ENCODE measurements at regions not wholly inside any gene's neighbourhood (a gene's known extent, or its start where the extent isn't known, plus 50 kb on each side); places are given as distances from the start of the nearest gene placed in this dataset.

DNA sequence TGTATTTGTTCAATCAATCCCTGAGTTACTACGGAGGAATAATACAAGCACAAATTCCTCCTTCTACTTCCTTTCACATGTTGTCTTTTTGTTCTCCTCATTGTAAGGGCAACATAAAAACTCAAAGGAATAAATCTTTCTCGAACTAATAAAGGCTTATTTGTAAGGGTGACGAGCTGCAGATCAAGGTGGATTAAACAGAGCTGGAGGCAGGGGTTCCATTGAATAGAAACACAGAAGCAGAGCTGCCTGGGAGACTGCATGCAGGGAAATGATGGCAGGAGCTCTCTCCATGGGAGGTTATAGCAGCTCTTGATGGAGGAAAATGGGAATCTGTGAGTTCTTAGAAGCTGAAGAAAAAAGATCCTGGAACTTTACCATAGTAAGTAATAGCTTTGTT is 160.2 kb downstream of the CYYR1 start:
- no peaks in the 10 kb centered on the region for H3K36me3 ChIP-seq (ENCODE audit: low read depth)
- in situ Hi-C loops (cut with MboI), result no loop called here
- no peak for DNase-seq
- H3K27me3 ChIP-seq (replicated peaks; ENCODE audit: insufficient read depth), result no peaks in the 10 kb centered on the region
- no peaks in the 10 kb centered on the region for H4K20me1 ChIP-seq (ENCODE audit: insufficient read depth)
- no peaks in the 10 kb centered on the region for H3K79me2 ChIP-seq (ENCODE audit: insufficient read depth)
- H3K4me1 ChIP-seq (ENCODE audit: insufficient read depth), result peaks cover 7% of the 10 kb centered on the region; the same call in 1 of the 2 replicates
- no peak overlapping the region for H3K4me2 ChIP-seq (ENCODE audit: unreplicated experiment)
- H3K9ac ChIP-seq, result no peak overlapping the region
- TF ChIP-seq EZH2 (IDR thresholded peaks at IDR 0.05; ENCODE audit: insufficient read depth, poor library complexity, severe bottlenecking) (no peak), EZH2phosphoT487 (IDR thresholded peaks at IDR 0.05; ENCODE audit: insufficient read depth, low read depth) (no peak)
- WGBS, 2 experiments (ENCODE audit: low coverage in 1 of 2, low lambda C conversion rate in 2 of 2, missing lambda C conversion rate in 2 of 2), result 68 to 71% methylated on average over 3 of the region's 3 CpGs
- no peak overlapping the region for H3K4me3 ChIP-seq
- no peaks in the 10 kb centered on the region for H3K9me2 ChIP-seq (ENCODE audit: insufficient read depth)
- no peaks in the 10 kb centered on the region for H3K9me3 ChIP-seq (ENCODE audit: low read depth)
- H3K27ac ChIP-seq, result no peak overlapping the region
- H2AFZ ChIP-seq, result no peak overlapping the region
- no peaks in the 10 kb centered on the region for H3F3A ChIP-seq (ENCODE audit: insufficient read depth)

DNA sequence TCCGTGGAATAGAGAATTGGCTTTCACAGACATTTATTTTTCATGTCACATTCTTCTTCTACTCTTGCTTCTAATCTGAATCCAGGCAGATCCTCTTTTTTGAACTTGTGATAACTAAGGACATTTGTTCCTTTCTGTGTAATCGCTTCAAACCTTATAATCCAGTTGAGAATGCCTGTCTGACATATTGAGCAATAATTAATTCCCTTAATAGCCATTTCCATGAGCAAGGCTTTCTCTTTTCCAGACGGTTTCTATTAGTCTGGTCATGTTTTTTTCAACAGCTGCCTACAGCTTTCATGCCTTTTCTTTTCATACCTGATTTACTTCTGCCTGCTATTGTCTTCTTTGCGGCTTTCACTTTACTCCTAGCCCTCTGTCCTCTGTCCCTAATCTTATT is 163.4 kb downstream of the CYYR1 start:
- TF ChIP-seq EZH2phosphoT487 (IDR thresholded peaks at IDR 0.05; ENCODE audit: insufficient read depth, low read depth) (no peak), EZH2 (IDR thresholded peaks at IDR 0.05; ENCODE audit: insufficient read depth, poor library complexity, severe bottlenecking) (no peak)
- H3K27me3 ChIP-seq (replicated peaks; ENCODE audit: insufficient read depth), result no peaks in the 10 kb centered on the region
- DNase-seq, result peak; percentile 29
- no peaks in the 10 kb centered on the region for H4K20me1 ChIP-seq (ENCODE audit: insufficient read depth)
- no peaks in the 10 kb centered on the region for H3K9me2 ChIP-seq (ENCODE audit: insufficient read depth)
- peak overlapping the region; percentile 61 for H2AFZ ChIP-seq
- H3K36me3 ChIP-seq (ENCODE audit: low read depth), result no peaks in the 10 kb centered on the region
- no peaks in the 10 kb centered on the region for H3K9me3 ChIP-seq (ENCODE audit: low read depth)
- 20 to 22% methylated on average over 4 of the region's 4 CpGs for WGBS, 2 experiments (ENCODE audit: low coverage in 1 of 2, low lambda C conversion rate in 2 of 2, missing lambda C conversion rate in 2 of 2)
- in situ Hi-C loops (cut with MboI), result no loop called here
- no peak overlapping the region for H3K9ac ChIP-seq
- H3K4me1 ChIP-seq (ENCODE audit: insufficient read depth), result peaks cover 25% of the 10 kb centered on the region
- H3F3A ChIP-seq (ENCODE audit: insufficient read depth), result peaks cover 11% of the 10 kb centered on the region; the same call in 1 of the 2 replicates
- H3K4me2 ChIP-seq (ENCODE audit: unreplicated experiment), result peak overlapping the region; percentile 53
- H3K79me2 ChIP-seq (ENCODE audit: insufficient read depth), result no peaks in the 10 kb centered on the region
- H3K4me3 ChIP-seq, result no peak overlapping the region
- no peak overlapping the region for H3K27ac ChIP-seq

DNA sequence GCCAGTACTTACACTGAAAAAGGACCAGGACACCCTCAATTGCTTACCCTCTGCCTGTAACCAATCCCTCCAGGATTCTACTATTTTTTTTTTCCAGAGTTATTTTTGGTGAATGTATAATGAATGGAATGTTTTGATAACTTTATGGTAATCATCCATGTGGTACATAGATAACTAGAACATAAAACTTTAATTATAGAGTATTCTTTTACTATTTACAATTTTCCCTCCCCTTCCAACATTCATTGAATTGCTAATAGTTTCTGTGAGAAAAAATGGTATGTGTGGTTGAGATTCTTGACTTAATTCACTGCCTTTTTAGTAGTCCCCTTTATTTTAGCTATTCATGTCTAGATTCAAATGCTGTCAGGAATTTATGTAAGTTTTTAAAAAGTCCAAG is 164.6 kb downstream of the CYYR1 start:
- H3K36me3 ChIP-seq (ENCODE audit: low read depth), result no peaks in the 10 kb centered on the region
- H3K4me1 ChIP-seq (ENCODE audit: insufficient read depth), result peaks cover 25% of the 10 kb centered on the region
- no peak overlapping the region for H2AFZ ChIP-seq
- H3K27ac ChIP-seq, result no peak overlapping the region
- no peaks in the 10 kb centered on the region for H3K9me2 ChIP-seq (ENCODE audit: insufficient read depth)
- in situ Hi-C loops (cut with MboI), result no loop called here
- no peaks in the 10 kb centered on the region for H3K79me2 ChIP-seq (ENCODE audit: insufficient read depth)
- no peak overlapping the region for H3K9ac ChIP-seq
- H3K27me3 ChIP-seq (replicated peaks; ENCODE audit: insufficient read depth), result no peaks in the 10 kb centered on the region
- no peaks in the 10 kb centered on the region for H4K20me1 ChIP-seq (ENCODE audit: insufficient read depth)
- DNase-seq, result no peak
- H3K4me2 ChIP-seq (ENCODE audit: unreplicated experiment), result no peak overlapping the region
- H3F3A ChIP-seq (ENCODE audit: insufficient read depth), result peaks cover 11% of the 10 kb centered on the region; the same call in 1 of the 2 replicates
- TF ChIP-seq EZH2 (IDR thresholded peaks at IDR 0.05; ENCODE audit: insufficient read depth, poor library complexity, severe bottlenecking) (no peak), EZH2phosphoT487 (IDR thresholded peaks at IDR 0.05; ENCODE audit: insufficient read depth, low read depth) (no peak)
- H3K9me3 ChIP-seq (ENCODE audit: low read depth), result no peaks in the 10 kb centered on the region
- H3K4me3 ChIP-seq, result no peak overlapping the region

DNA sequence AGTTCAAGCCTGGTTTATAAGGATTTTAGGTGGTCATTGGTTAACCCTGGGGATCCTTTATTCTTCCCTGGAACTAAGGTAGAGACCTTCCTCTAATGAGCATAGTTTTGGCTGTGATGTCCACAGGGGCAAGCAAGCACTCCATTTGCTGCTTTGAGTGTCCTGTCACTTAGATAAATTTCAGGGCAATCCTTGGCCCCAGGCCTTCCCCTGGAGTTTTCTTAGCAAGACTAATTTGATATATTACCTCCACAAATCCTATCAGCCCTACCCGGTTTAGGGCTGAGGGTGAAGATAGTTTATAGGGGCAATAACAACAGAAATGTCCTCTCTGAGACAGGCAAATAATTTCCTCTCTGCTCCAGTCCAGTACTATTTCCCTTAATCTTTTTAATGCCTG is 166.6 kb downstream of the CYYR1 start:
- in situ Hi-C loops (cut with MboI), result no loop called here
- peak overlapping the region; percentile 56 for H3K4me3 ChIP-seq
- peak overlapping the region; percentile 62 for H2AFZ ChIP-seq

More for the DNA sequence above, 166.6 kb downstream of the CYYR1 start:
- peaks cover 25% of the 10 kb centered on the region for H3K4me1 ChIP-seq (ENCODE audit: insufficient read depth)
- no peaks in the 10 kb centered on the region for H4K20me1 ChIP-seq (ENCODE audit: insufficient read depth)
- H3K79me2 ChIP-seq (ENCODE audit: insufficient read depth), result no peaks in the 10 kb centered on the region
- H3K9me2 ChIP-seq (ENCODE audit: insufficient read depth), result no peaks in the 10 kb centered on the region
- no peak for TF ChIP-seq EZH2 (IDR thresholded peaks at IDR 0.05; ENCODE audit: insufficient read depth, poor library complexity, severe bottlenecking)
- TF ChIP-seq EZH2phosphoT487 (IDR thresholded peaks at IDR 0.05; ENCODE audit: insufficient read depth, low read depth), result no peak
- no peaks in the 10 kb centered on the region for H3K36me3 ChIP-seq (ENCODE audit: low read depth)
- no peak overlapping the region for H3K9ac ChIP-seq
- peak overlapping the region; percentile 37; the same call in 1 of the 2 replicates for H3K27ac ChIP-seq
- H3K9me3 ChIP-seq (ENCODE audit: low read depth), result no peaks in the 10 kb centered on the region
- WGBS, 2 experiments (ENCODE audit: low coverage in 1 of 2, low lambda C conversion rate in 2 of 2, missing lambda C conversion rate in 2 of 2), result 91 to 92% methylated on average over 1 of the region's 1 CpG
- peak overlapping the region; percentile 78 for H3K4me2 ChIP-seq (ENCODE audit: unreplicated experiment)
- peaks cover 11% of the 10 kb centered on the region; the same call in 1 of the 2 replicates for H3F3A ChIP-seq (ENCODE audit: insufficient read depth)
- H3K27me3 ChIP-seq (replicated peaks; ENCODE audit: insufficient read depth), result no peaks in the 10 kb centered on the region
- no peak for DNase-seq
